ENCODE measurements at regions not wholly inside any gene's neighbourhood (a gene's known extent, or its start where the extent isn't known, plus 50 kb on each side); places are given as distances from the start of the nearest gene placed in this dataset.

- TF ChIP-seq POLR2AphosphoS5 (IDR thresholded peaks at IDR 0.05; ENCODE audit: low read length) (no peak), CTCF (IDR thresholded peaks at IDR 0.05 in 2 of 3, conservative IDR thresholded peaks at IDR 0.05 in 1 of 3; ENCODE audit: control insufficient read depth in 2 of 3, extremely low read depth in 1 of 3, insufficient read depth in 1 of 3, low read depth in 3 of 3, low read length in 3 of 3) (no peak), SRF (IDR thresholded peaks at IDR 0.05; ENCODE audit: low read depth in 2 of 2, low read length in 2 of 2) (no peak), EGR1 (IDR thresholded peaks at IDR 0.05; ENCODE audit: borderline replicate concordance in 1 of 2, low read depth in 2 of 2, low read length in 2 of 2) (no peak), RBBP5 (conservative IDR thresholded peaks at IDR 0.05) (no peak), YY1 (IDR thresholded peaks at IDR 0.05; ENCODE audit: low read depth, low read length) (no peak), PKNOX1 (IDR thresholded peaks at IDR 0.05) (no peak), HSF1 (IDR thresholded peaks at IDR 0.05; ENCODE audit: low read depth, low read length) (no peak), ZBTB11 (CRISPR knock-in tag; IDR thresholded peaks at IDR 0.05) (no peak)
These were observed 205.3 kb upstream of the WWC1 start for GRCh38 chr5:168086104-168086610.

All from GM12878 (cell line).